WTC11 (cell line): ENCODE measurements at regions not wholly inside any gene's neighbourhood (a gene's known extent, or its start where the extent isn't known, plus 50 kb on each side); places are given as distances from the start of the nearest gene placed in this dataset.

Experiments used
- ATF1 ChIP-seq: sonication (generic); formaldehyde crosslinking; IDR thresholded peaks from 2 replicates; pipeline ENCODE4 v1.8.1; 2023; ENCODE audit warnings: mild to moderate bottlenecking, moderate library complexity, missing genetic modification reagents
- CBFB ChIP-seq: sonication (generic); formaldehyde crosslinking; IDR thresholded peaks from 2 replicates; pipeline ENCODE4 v1.8.1; 2022; ENCODE audit warnings: mild to moderate bottlenecking, low read depth, missing genetic modification reagents
- EMX1 ChIP-seq: fragments of 250-450 bp; sonication (Bioruptor Pico); IDR thresholded peaks from 2 replicates; pipeline ENCODE4 v1.8.0; 2021; ENCODE audit warnings: mild to moderate bottlenecking
- ETV6 ChIP-seq: sonication (generic); formaldehyde crosslinking; IDR thresholded peaks from 2 replicates; pipeline ENCODE4 v1.8.1; 2022; ENCODE audit warnings: mild to moderate bottlenecking, missing genetic modification reagents
- FOXJ3 ChIP-seq: sonication (generic); formaldehyde crosslinking; IDR thresholded peaks from 2 replicates; pipeline ENCODE4 v1.9.0; 2021; ENCODE audit warnings: missing genetic modification reagents, mild to moderate bottlenecking, borderline replicate concordance
- FOXP4 ChIP-seq: sonication (generic); formaldehyde crosslinking; IDR thresholded peaks from 2 replicates; pipeline ENCODE4 v1.8.0; 2022; ENCODE audit warnings: mild to moderate bottlenecking, missing genetic modification reagents
- MAX ChIP-seq: sonication (generic); formaldehyde crosslinking; IDR thresholded peaks from 2 replicates; pipeline ENCODE4 v1.8.0; 2022; ENCODE audit warnings: mild to moderate bottlenecking, missing genetic modification reagents
- MXD4 ChIP-seq: fragments of 250-450 bp; sonication (Bioruptor Pico); IDR thresholded peaks from 2 replicates; pipeline ENCODE4 v1.8.0; 2021; ENCODE audit warnings: mild to moderate bottlenecking, moderate library complexity, borderline replicate concordance
- NFE2L1 ChIP-seq: sonication (generic); formaldehyde crosslinking; IDR thresholded peaks from 2 replicates; pipeline ENCODE4 v1.8.1; 2023; ENCODE audit warnings: missing genetic modification reagents
- NR1H2 ChIP-seq: sonication (generic); formaldehyde crosslinking; IDR thresholded peaks from 2 replicates; pipeline ENCODE4 v1.9.0; 2021; ENCODE audit warnings: mild to moderate bottlenecking, moderate library complexity, missing genetic modification reagents
- ZNF263 ChIP-seq: sonication (generic); formaldehyde crosslinking; IDR thresholded peaks from 2 replicates; pipeline ENCODE4 v1.8.1; 2022; ENCODE audit warnings: low read depth, mild to moderate bottlenecking, moderate library complexity, missing genetic modification reagents
- TF ChIP-seq, protein P1 (sequence below): fragments of 200-600 bp; IDR thresholded peaks from 2 replicates; pipeline ENCODE4 v1.8.0; 2022; ENCODE audit warnings: antibody characterized with exemption
- TF ChIP-seq, protein P2 (sequence below): sonication (generic); formaldehyde crosslinking; IDR thresholded peaks from 2 replicates; pipeline ENCODE4 v1.8.0; 2022; ENCODE audit warnings: mild to moderate bottlenecking, missing genetic modification reagents
- TF ChIP-seq, protein P3 (sequence below): sonication (generic); formaldehyde crosslinking; IDR thresholded peaks from 2 replicates; pipeline ENCODE4 v1.8.0; 2023; ENCODE audit warnings: missing genetic modification reagents, mild to moderate bottlenecking, borderline replicate concordance

GRCh38 chr18:39825485-39826150 lies 2129.4 kb upstream of the PIK3C3 start:
- no peak for TF ChIP-seq ZNF263
- TF ChIP-seq ATF1 (CRISPR knock-in tag): no peak
- TF ChIP-seq CBFB (CRISPR knock-in tag): no peak
- no peak for TF ChIP-seq EMX1
- no peak for TF ChIP-seq ETV6
- TF ChIP-seq FOXP4 (CRISPR knock-in tag): no peak
- TF ChIP-seq, protein P1, sequence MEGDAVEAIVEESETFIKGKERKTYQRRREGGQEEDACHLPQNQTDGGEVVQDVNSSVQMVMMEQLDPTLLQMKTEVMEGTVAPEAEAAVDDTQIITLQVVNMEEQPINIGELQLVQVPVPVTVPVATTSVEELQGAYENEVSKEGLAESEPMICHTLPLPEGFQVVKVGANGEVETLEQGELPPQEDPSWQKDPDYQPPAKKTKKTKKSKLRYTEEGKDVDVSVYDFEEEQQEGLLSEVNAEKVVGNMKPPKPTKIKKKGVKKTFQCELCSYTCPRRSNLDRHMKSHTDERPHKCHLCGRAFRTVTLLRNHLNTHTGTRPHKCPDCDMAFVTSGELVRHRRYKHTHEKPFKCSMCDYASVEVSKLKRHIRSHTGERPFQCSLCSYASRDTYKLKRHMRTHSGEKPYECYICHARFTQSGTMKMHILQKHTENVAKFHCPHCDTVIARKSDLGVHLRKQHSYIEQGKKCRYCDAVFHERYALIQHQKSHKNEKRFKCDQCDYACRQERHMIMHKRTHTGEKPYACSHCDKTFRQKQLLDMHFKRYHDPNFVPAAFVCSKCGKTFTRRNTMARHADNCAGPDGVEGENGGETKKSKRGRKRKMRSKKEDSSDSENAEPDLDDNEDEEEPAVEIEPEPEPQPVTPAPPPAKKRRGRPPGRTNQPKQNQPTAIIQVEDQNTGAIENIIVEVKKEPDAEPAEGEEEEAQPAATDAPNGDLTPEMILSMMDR: no peak
- TF ChIP-seq MXD4: no peak
- TF ChIP-seq, protein P2, sequence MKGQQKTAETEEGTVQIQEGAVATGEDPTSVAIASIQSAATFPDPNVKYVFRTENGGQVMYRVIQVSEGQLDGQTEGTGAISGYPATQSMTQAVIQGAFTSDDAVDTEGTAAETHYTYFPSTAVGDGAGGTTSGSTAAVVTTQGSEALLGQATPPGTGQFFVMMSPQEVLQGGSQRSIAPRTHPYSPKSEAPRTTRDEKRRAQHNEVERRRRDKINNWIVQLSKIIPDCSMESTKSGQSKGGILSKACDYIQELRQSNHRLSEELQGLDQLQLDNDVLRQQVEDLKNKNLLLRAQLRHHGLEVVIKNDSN (CRISPR knock-in tag): no peak
- TF ChIP-seq NR1H2 (CRISPR knock-in tag): no peak
- no peak for TF ChIP-seq MAX (CRISPR knock-in tag)
- TF ChIP-seq, protein P3, sequence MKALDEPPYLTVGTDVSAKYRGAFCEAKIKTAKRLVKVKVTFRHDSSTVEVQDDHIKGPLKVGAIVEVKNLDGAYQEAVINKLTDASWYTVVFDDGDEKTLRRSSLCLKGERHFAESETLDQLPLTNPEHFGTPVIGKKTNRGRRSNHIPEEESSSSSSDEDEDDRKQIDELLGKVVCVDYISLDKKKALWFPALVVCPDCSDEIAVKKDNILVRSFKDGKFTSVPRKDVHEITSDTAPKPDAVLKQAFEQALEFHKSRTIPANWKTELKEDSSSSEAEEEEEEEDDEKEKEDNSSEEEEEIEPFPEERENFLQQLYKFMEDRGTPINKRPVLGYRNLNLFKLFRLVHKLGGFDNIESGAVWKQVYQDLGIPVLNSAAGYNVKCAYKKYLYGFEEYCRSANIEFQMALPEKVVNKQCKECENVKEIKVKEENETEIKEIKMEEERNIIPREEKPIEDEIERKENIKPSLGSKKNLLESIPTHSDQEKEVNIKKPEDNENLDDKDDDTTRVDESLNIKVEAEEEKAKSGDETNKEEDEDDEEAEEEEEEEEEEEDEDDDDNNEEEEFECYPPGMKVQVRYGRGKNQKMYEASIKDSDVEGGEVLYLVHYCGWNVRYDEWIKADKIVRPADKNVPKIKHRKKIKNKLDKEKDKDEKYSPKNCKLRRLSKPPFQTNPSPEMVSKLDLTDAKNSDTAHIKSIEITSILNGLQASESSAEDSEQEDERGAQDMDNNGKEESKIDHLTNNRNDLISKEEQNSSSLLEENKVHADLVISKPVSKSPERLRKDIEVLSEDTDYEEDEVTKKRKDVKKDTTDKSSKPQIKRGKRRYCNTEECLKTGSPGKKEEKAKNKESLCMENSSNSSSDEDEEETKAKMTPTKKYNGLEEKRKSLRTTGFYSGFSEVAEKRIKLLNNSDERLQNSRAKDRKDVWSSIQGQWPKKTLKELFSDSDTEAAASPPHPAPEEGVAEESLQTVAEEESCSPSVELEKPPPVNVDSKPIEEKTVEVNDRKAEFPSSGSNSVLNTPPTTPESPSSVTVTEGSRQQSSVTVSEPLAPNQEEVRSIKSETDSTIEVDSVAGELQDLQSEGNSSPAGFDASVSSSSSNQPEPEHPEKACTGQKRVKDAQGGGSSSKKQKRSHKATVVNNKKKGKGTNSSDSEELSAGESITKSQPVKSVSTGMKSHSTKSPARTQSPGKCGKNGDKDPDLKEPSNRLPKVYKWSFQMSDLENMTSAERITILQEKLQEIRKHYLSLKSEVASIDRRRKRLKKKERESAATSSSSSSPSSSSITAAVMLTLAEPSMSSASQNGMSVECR (CRISPR knock-in tag): no peak
- no peak for TF ChIP-seq NFE2L1
- no peak for TF ChIP-seq FOXJ3 (CRISPR knock-in tag)
